H1 (cell line): ENCODE measurements at regions not wholly inside any gene's neighbourhood (a gene's known extent, or its start where the extent isn't known, plus 50 kb on each side); places are given as distances from the start of the nearest gene placed in this dataset.

Source experiments
- CTCF ChIA-PET: fragments of 300-600 bp; sonication (Branson Sonifier 250); formaldehyde crosslinking; loops from one replicate; lab custom pipeline; 2021; ENCODE audit not compliant: partially characterized antibody; lab: Charles Lee
- POLR2A ChIA-PET: fragments of 300-600 bp; sonication (Branson Sonifier 250); formaldehyde crosslinking; loops from one replicate; lab custom pipeline; 2021; ENCODE audit warnings: inconsistent platforms; ENCODE audit not compliant: partially characterized antibody; lab: Charles Lee
- DNase-seq, 2 experiments: peaks; one replicate each; pipeline versions ENCODE4 v3.0.0 to v3.0.0-alpha.2; 2010 to 2022; ENCODE audit warnings: low spot score in 2 of 2, low read depth in 1 of 2, mixed read lengths in 1 of 2
- FAIRE-seq: peaks from 2 replicates; lab custom pipeline; 2011; peaks lifted over from hg19 to GRCh38; lab: Jason Lieb, UNC
- H2AFZ ChIP-seq: 2 replicates; pipeline ENCODE4 v1.8.1; 2012; ENCODE audit warnings: low read length, inconsistent platforms
- H2AK5ac ChIP-seq: 2 replicates; pipeline ENCODE4 v1.6.1; 2013; ENCODE audit warnings: low read depth, low read length
- H2BK120ac ChIP-seq: replicated peaks from 2 replicates; pipeline ENCODE3; 2013; ENCODE audit warnings: low read depth, low read length, inconsistent platforms
- H2BK12ac ChIP-seq: 2 replicates; pipeline ENCODE4 v1.6.1; 2013; ENCODE audit warnings: low read depth, low read length
- H2BK15ac ChIP-seq: 2 replicates; pipeline ENCODE4 v1.6.1; 2013; ENCODE audit warnings: low read length
- H2BK20ac ChIP-seq: 2 replicates; pipeline ENCODE4 v1.6.1; 2013; ENCODE audit warnings: low read length
- H2BK5ac ChIP-seq: 2 replicates; pipeline ENCODE4 v1.6.1; 2013; ENCODE audit warnings: low read depth, low read length
- H3K14ac ChIP-seq: 2 replicates; pipeline ENCODE4 v1.6.1; 2013; ENCODE audit warnings: inconsistent platforms; ENCODE audit not compliant: insufficient read length
- H3K18ac ChIP-seq: 2 replicates; pipeline ENCODE4 v1.6.1; 2013; ENCODE audit warnings: low read length; ENCODE audit errors: extremely low read depth
- H3K23ac ChIP-seq: 2 replicates; pipeline ENCODE4 v1.6.1; 2013; ENCODE audit warnings: inconsistent platforms; ENCODE audit not compliant: insufficient read length
- H3K23me2 ChIP-seq: 2 replicates; pipeline ENCODE4 v1.6.1; 2013; ENCODE audit warnings: low read depth, low read length
- H3K27ac ChIP-seq: 2 replicates; pipeline ENCODE4 v1.6.1; 2011; ENCODE audit warnings: low read depth, low read length, inconsistent platforms
- H3K27me3 ChIP-seq, 4 experiments: replicated peaks in 1 of 4; 1 replicate in 1 of 4; 2 replicates in 3 of 4; pipeline versions ENCODE4 v1.6.1 to v1.8.1; 2011 to 2013; ENCODE audit warnings: low read length in 3 of 4, mild to moderate bottlenecking in 3 of 4, inconsistent platforms in 2 of 4, mixed read lengths in 2 of 4, moderate library complexity in 1 of 4; ENCODE audit not compliant: control insufficient read depth in 3 of 4, insufficient read depth in 3 of 4; ENCODE audit errors: extremely low read depth in 1 of 4
- H3K36me3 ChIP-seq, 4 experiments: 2 replicates each; pipeline versions ENCODE4 v1.6.1 to v1.8.1; 2011 to 2013; ENCODE audit warnings: mild to moderate bottlenecking in 4 of 4, low read length in 3 of 4, moderate library complexity in 2 of 4, control low read depth in 1 of 4, inconsistent platforms in 1 of 4; ENCODE audit not compliant: insufficient read depth in 4 of 4, control insufficient read depth in 2 of 4
- H3K4ac ChIP-seq: replicated peaks from 2 replicates; pipeline ENCODE3; 2013; ENCODE audit warnings: low read length, low read depth, mixed read lengths, inconsistent platforms; ENCODE audit not compliant: insufficient read length
- H3K4me1 ChIP-seq, 4 experiments: replicated peaks in 1 of 4; 1 replicate in 1 of 4; 2 replicates in 3 of 4; pipeline versions ENCODE4 v1.6.1 to v1.8.1; 2011 to 2013; ENCODE audit warnings: low read length in 3 of 4, inconsistent platforms in 2 of 4, mixed read lengths in 1 of 4; ENCODE audit not compliant: insufficient read depth in 4 of 4, control insufficient read depth in 3 of 4
- H3K4me2 ChIP-seq, 2 experiments: 2 replicates each; pipeline versions ENCODE4 v1.6.1 to v1.8.1; 2011 to 2013; ENCODE audit warnings: low read depth in 2 of 2, low read length in 2 of 2, control low read depth in 1 of 2, inconsistent platforms in 1 of 2, mild to moderate bottlenecking in 1 of 2; ENCODE audit not compliant: insufficient read depth in 1 of 2
- H3K4me3 ChIP-seq, 4 experiments: fragments of 200-600, 300-600 bp in 1 of 4; sonication (generic), shearing (Covaris generic), sonication (Bioruptor Twin) in 1 of 4; 2 replicates each; pipeline versions ENCODE4 v1.5.1 to v1.8.1; 2011 to 2016; ENCODE audit warnings: low read length in 4 of 4, low read depth in 3 of 4, control low read depth in 2 of 4, inconsistent platforms in 2 of 4, mild to moderate bottlenecking in 2 of 4, mixed read lengths in 1 of 4, moderate library complexity in 1 of 4; ENCODE audit not compliant: insufficient read depth in 2 of 4; ENCODE audit errors: extremely low read depth in 1 of 4
- H3K56ac ChIP-seq: replicated peaks from 2 replicates; pipeline ENCODE3; 2013; ENCODE audit warnings: low read depth, mild to moderate bottlenecking, mixed read lengths, low read length, inconsistent platforms; ENCODE audit not compliant: insufficient read length
- H3K79me1 ChIP-seq: 2 replicates; pipeline ENCODE4 v1.6.1; 2013; ENCODE audit warnings: low read depth, low read length, control low read depth
- H3K79me2 ChIP-seq, 2 experiments: 2 replicates each; pipeline versions ENCODE4 v1.6.1 to v1.8.1; 2012 to 2013; ENCODE audit warnings: low read length in 2 of 2, mild to moderate bottlenecking in 2 of 2, inconsistent platforms in 1 of 2; ENCODE audit not compliant: insufficient read depth in 2 of 2, control insufficient read depth in 1 of 2
- H3K9ac ChIP-seq, 4 experiments: replicated peaks in 1 of 4; 1 replicate in 1 of 4; 2 replicates in 3 of 4; pipeline versions ENCODE4 v1.6.1 to v1.8.1; 2011 to 2013; ENCODE audit warnings: low read depth in 3 of 4, low read length in 3 of 4, control low read depth in 2 of 4, mild to moderate bottlenecking in 2 of 4, moderate library complexity in 2 of 4, inconsistent platforms in 1 of 4; ENCODE audit errors: extremely low read depth in 1 of 4
- H3K9me3 ChIP-seq, 2 experiments: 2 replicates each; pipeline versions ENCODE4 v1.6.1 to v1.8.1; 2012 to 2013; ENCODE audit warnings: mild to moderate bottlenecking in 2 of 2, moderate library complexity in 2 of 2, control low read depth in 1 of 2, inconsistent platforms in 1 of 2, low read depth in 1 of 2, low read length in 1 of 2, mixed read lengths in 1 of 2; ENCODE audit not compliant: insufficient read depth in 2 of 2
- H4K20me1 ChIP-seq, 2 experiments: replicated peaks in 1 of 2; 2 replicates each; pipeline versions ENCODE3 to v1.8.1; 2011 to 2013; ENCODE audit warnings: inconsistent platforms in 2 of 2, low read length in 2 of 2, mild to moderate bottlenecking in 1 of 2; ENCODE audit not compliant: insufficient read depth in 2 of 2, control insufficient read depth in 1 of 2
- H4K5ac ChIP-seq: 2 replicates; pipeline ENCODE4 v1.6.1; 2013; ENCODE audit warnings: low read length, low read depth, mixed read lengths, inconsistent platforms; ENCODE audit not compliant: insufficient read length
- H4K8ac ChIP-seq: 2 replicates; pipeline ENCODE4 v1.8.0; 2013; ENCODE audit warnings: mild to moderate bottlenecking, moderate library complexity, low read length, inconsistent platforms; ENCODE audit not compliant: insufficient read depth; ENCODE audit errors: extremely low read depth
- H4K91ac ChIP-seq: replicated peaks from 2 replicates; pipeline ENCODE3; 2013; ENCODE audit warnings: low read length, mixed read lengths, inconsistent platforms; ENCODE audit not compliant: insufficient read length
- CEBPB ChIP-seq: IDR thresholded peaks from 2 replicates; pipeline ENCODE4 v1.6.1; 2012; ENCODE audit warnings: low read depth, low read length
- NANOG ChIP-seq: IDR thresholded peaks from 2 replicates; pipeline ENCODE4 v1.6.1; 2011; ENCODE audit warnings: low read length, low read depth, mild to moderate bottlenecking, inconsistent platforms; ENCODE audit not compliant: insufficient read depth, poor library complexity, severe bottlenecking
- POU5F1 ChIP-seq: IDR thresholded peaks from 2 replicates; pipeline ENCODE4 v1.6.1; 2011; ENCODE audit warnings: low read depth, mild to moderate bottlenecking, low read length, moderate library complexity
- RFX5 ChIP-seq: IDR thresholded peaks from 2 replicates; pipeline ENCODE4 v1.6.1; 2011; ENCODE audit warnings: low read depth, low read length, improper control_type of control experiment, borderline replicate concordance
- SIX5 ChIP-seq: IDR thresholded peaks from 2 replicates; pipeline ENCODE4 v1.6.1; 2011; ENCODE audit warnings: mild to moderate bottlenecking, low read depth, low read length
- WGBS, 2 experiments: shearing (Covaris generic) in 1 of 2; methylation state at CpG; one replicate each; pipeline versions ENCODE4 v1.1.6 to v1.1.7; 2013 to 2015; ENCODE audit warnings: low lambda C conversion rate in 2 of 2, mixed read lengths in 2 of 2, inconsistent platforms in 1 of 2, low coverage in 1 of 2, missing lambda C conversion rate in 1 of 2; ENCODE audit not compliant: insufficient replicate concordance in 2 of 2, insufficient coverage in 1 of 2, insufficient read length in 1 of 2; ENCODE audit errors: extremely low coverage in 1 of 2, missing lambda C conversion rate in 1 of 2; 5-methylcytosine and 5-hydroxymethylcytosine counted together

DNA sequence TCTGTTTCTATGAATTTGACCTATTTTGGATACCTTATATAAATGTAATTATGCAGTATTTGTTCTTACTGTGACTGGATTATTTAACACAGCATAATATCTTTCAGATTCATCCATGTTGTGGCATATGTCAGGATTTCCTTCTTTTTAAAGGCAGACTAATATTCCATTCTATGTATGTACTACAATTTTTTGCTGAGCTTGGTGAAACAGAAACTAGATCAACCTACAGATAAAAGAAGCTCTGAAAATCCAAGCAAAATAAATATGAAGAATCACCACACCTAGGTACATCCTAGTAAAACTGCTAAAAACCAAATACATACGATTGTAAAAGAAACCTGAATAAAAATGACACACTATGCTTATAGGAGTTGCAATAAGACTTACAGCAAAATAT lies 300.5 kb downstream of the HTR7 start:
- H3K79me1 ChIP-seq: no peaks in the 10 kb centered on the region
- no peak overlapping the region for H2BK20ac ChIP-seq
- no peak overlapping the region for H3K56ac ChIP-seq
- 95% methylated on average over 1 of the region's 1 CpG; no CpG with 5 or more reads in 1 of the 2 experiments for whole genome bisulfite sequencing, 2 experiments
- no peak overlapping the region for H3K23ac ChIP-seq
- H3K4me1 ChIP-seq: no peaks in the 10 kb centered on the region; a peak in 1 of 7 replicates
- H4K20me1 ChIP-seq: no peaks in the 10 kb centered on the region
- H4K91ac ChIP-seq: no peak overlapping the region
- DNase-seq (no peak), FAIRE-seq (no peak)
- H2AK5ac ChIP-seq: no peak overlapping the region
- H2AFZ ChIP-seq: no peak overlapping the region
- ChIA-PET CTCF (no interaction called here), POLR2A (no interaction called here)
- no peaks in the 10 kb centered on the region for H3K36me3 ChIP-seq
- no peak overlapping the region for H2BK5ac ChIP-seq
- H2BK12ac ChIP-seq: no peak overlapping the region
- no peak overlapping the region for H3K4me3 ChIP-seq
- no peaks in the 10 kb centered on the region for H3K79me2 ChIP-seq
- no peak overlapping the region for H3K27ac ChIP-seq
- no peak overlapping the region for H3K14ac ChIP-seq
- H3K27me3 ChIP-seq: no peaks in the 10 kb centered on the region
- H4K5ac ChIP-seq: no peak overlapping the region
- H3K9ac ChIP-seq: no peak overlapping the region
- no peak overlapping the region for H2BK15ac ChIP-seq
- no peak overlapping the region for H3K4me2 ChIP-seq
- H2BK120ac ChIP-seq: no peak overlapping the region
- H3K4ac ChIP-seq: no peak overlapping the region
- H4K8ac ChIP-seq: no peak overlapping the region
- no peaks in the 10 kb centered on the region for H3K23me2 ChIP-seq
- H3K18ac ChIP-seq: no peak overlapping the region
- H3K9me3 ChIP-seq: no peaks in the 10 kb centered on the region
- TF ChIP-seq SIX5 (no peak), RFX5 (no peak), NANOG (no peak), CEBPB (no peak), POU5F1 (no peak)
